ENCODE measurements at regions not wholly inside any gene's neighbourhood (a gene's known extent, or its start where the extent isn't known, plus 50 kb on each side); places are given as distances from the start of the nearest gene placed in this dataset.
"Not testable (repeated sequence)": the region's sequence is repeated elsewhere in the genome, so short reads cannot be mapped to it uniquely, and the experiment has no call there.

GRCh38 chr20:24418731-24419130 lies 50.7 kb upstream of the SYNDIG1 start:
- no peak for DNase-seq (ENCODE audit: low read depth)
- no peak for TF ChIP-seq CTCF (conservative IDR thresholded peaks at IDR 0.05; ENCODE audit: low read length)
- H3K4me3 ChIP-seq (ENCODE audit: low read length) = no peak overlapping the region

GRCh38 chr20:24417485-24417884 lies 51.9 kb upstream of the SYNDIG1 start:
- no peak overlapping the region for H3K4me3 ChIP-seq (ENCODE audit: low read length)
- DNase-seq (ENCODE audit: low read depth) = no peak
- no peak for TF ChIP-seq CTCF (conservative IDR thresholded peaks at IDR 0.05; ENCODE audit: low read length)

GRCh38 chr20:24415444-24415843 lies 54.0 kb upstream of the SYNDIG1 start:
- DNase-seq (ENCODE audit: low read depth); H3K4me3 ChIP-seq (ENCODE audit: low read length): not testable (repeated sequence)

- no peak for DNase-seq (ENCODE audit: low read depth)
- H3K4me3 ChIP-seq (ENCODE audit: low read length) = no peak overlapping the region
- no peak for TF ChIP-seq CTCF (conservative IDR thresholded peaks at IDR 0.05; ENCODE audit: low read length)
Observed at GRCh38 chr20:24411834-24412216, 57.6 kb upstream of the SYNDIG1 start.

GRCh38 chr20:24411003-24411833 lies 58.2 kb upstream of the SYNDIG1 start:
- DNase-seq (ENCODE audit: low read depth) = no peak
- no peak for TF ChIP-seq CTCF (conservative IDR thresholded peaks at IDR 0.05; ENCODE audit: low read length)

GRCh38 chr20:24407151-24407550 lies 62.3 kb upstream of the SYNDIG1 start:
- no peak overlapping the region for H3K4me3 ChIP-seq (ENCODE audit: low read length)
- no peak for DNase-seq (ENCODE audit: low read depth)
- TF ChIP-seq CTCF (conservative IDR thresholded peaks at IDR 0.05; ENCODE audit: low read length) = no peak

More at GRCh38 chr20:24411003-24411833, 58.2 kb upstream of the SYNDIG1 start:
- no peak overlapping the region for H3K4me3 ChIP-seq (ENCODE audit: low read length)

GRCh38 chr20:24406750-24407149 lies 62.7 kb upstream of the SYNDIG1 start:
- no peak for TF ChIP-seq CTCF (conservative IDR thresholded peaks at IDR 0.05; ENCODE audit: low read length)
- DNase-seq (ENCODE audit: low read depth) = no peak

More at GRCh38 chr20:24406750-24407149, 62.7 kb upstream of the SYNDIG1 start:
- no peak overlapping the region for H3K4me3 ChIP-seq (ENCODE audit: low read length)

All from AG10803 (cell line).